ENCODE measurements at regions not wholly inside any gene's neighbourhood (a gene's known extent, or its start where the extent isn't known, plus 50 kb on each side); places are given as distances from the start of the nearest gene placed in this dataset.

DNA sequence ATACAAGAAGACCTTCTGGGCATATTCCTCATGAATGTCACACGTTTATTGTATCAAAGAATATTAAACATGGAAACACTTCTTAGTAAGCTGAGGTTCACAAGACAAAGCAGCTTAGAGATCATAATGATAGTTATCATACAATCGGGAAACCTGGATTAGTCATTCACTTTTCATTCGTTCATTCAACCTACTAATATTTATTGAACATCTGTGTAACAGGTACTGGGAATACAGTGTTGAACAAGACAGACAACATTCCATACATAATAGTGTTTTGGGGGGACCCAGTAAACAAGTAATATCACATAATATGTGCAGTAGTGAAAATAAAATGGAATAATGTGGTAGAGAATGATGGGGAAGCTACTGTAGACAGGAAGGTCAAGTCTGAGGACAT is 100.6 kb upstream of the GRIP1 start:
- TF ChIP-seq POLR2A (IDR thresholded peaks at IDR 0.05; ENCODE audit: low read depth, low read length) (no peak), POLR2AphosphoS5 (IDR thresholded peaks at IDR 0.05; ENCODE audit: insufficient read depth, low read depth, low read length) (no peak), JUN (IDR thresholded peaks at IDR 0.05; ENCODE audit: borderline replicate concordance, insufficient read depth, insufficient read length, low read depth) (no peak)
- TF ChIP-seq, protein P1, sequence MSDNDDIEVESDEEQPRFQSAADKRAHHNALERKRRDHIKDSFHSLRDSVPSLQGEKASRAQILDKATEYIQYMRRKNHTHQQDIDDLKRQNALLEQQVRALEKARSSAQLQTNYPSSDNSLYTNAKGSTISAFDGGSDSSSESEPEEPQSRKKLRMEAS (IDR thresholded peaks at IDR 0.05; ENCODE audit: insufficient read depth, insufficient read length): no peak
